ENCODE measurements at regions not wholly inside any gene's neighbourhood (a gene's known extent, or its start where the extent isn't known, plus 50 kb on each side); places are given as distances from the start of the nearest gene placed in this dataset.

GRCh38 chr6:77205936-77206335, 257.4 kb downstream of the HTR1B start:
- Histone ChIP-seq H3K36me3 (ENCODE audit: control insufficient read depth, insufficient read depth, low read length) (no peaks in the 10 kb centered on the region), H3K4me3 (ENCODE audit: low read depth, low read length) (no peak overlapping the region), H3K27me3 (ENCODE audit: control insufficient read depth, insufficient read depth, low read length) (no peaks in the 10 kb centered on the region)
- POLR2A ChIA-PET, result interaction anchor here (1.1 kb wide), 1 partner anchor 218 kb away, joined by 5 read pairs; no protein-coding TSS in a partner anchor
- no peak for TF ChIP-seq CTCF (IDR thresholded peaks at IDR 0.05; ENCODE audit: insufficient read depth, low read depth, low read length)
- DNase-seq (ENCODE audit: low read depth), result peak; percentile 19
- CTCF ChIA-PET, result no interaction called here

- POLR2A ChIA-PET, result no interaction called here
- no peak for TF ChIP-seq CTCF (IDR thresholded peaks at IDR 0.05; ENCODE audit: insufficient read depth, low read depth, low read length)
- CTCF ChIA-PET, result no interaction called here
Measured at GRCh38 chr6:77204555-77204954, 258.7 kb downstream of the HTR1B start.

GRCh38 chr6:77183447-77183846, 279.8 kb downstream of the HTR1B start:
- DNase-seq (ENCODE audit: low read depth), result no peak
- POLR2A ChIA-PET, result no interaction called here
- no peaks in the 10 kb centered on the region for H3K36me3 ChIP-seq (ENCODE audit: control insufficient read depth, insufficient read depth, low read length)

More at GRCh38 chr6:77204555-77204954, 258.7 kb downstream of the HTR1B start:
- H3K4me3 ChIP-seq (ENCODE audit: low read depth, low read length), result no peak overlapping the region
- no peaks in the 10 kb centered on the region for H3K36me3 ChIP-seq (ENCODE audit: control insufficient read depth, insufficient read depth, low read length)
- H3K27me3 ChIP-seq (ENCODE audit: control insufficient read depth, insufficient read depth, low read length), result no peaks in the 10 kb centered on the region
- DNase-seq (ENCODE audit: low read depth), result no peak

GRCh38 chr6:77181749-77182148, 281.5 kb downstream of the HTR1B start:
- CTCF ChIA-PET, result no interaction called here
- no peak for DNase-seq (ENCODE audit: low read depth)
- POLR2A ChIA-PET, result no interaction called here

More at GRCh38 chr6:77183447-77183846, 279.8 kb downstream of the HTR1B start:
- CTCF ChIA-PET, result no interaction called here
- no peaks in the 10 kb centered on the region for H3K27me3 ChIP-seq (ENCODE audit: control insufficient read depth, insufficient read depth, low read length)
- TF ChIP-seq CTCF (IDR thresholded peaks at IDR 0.05; ENCODE audit: insufficient read depth, low read depth, low read length), result no peak
- no peak overlapping the region for H3K4me3 ChIP-seq (ENCODE audit: low read depth, low read length)

GRCh38 chr6:77180326-77180725, 283.0 kb downstream of the HTR1B start:
- CTCF ChIA-PET, result no interaction called here
- TF ChIP-seq CTCF (IDR thresholded peaks at IDR 0.05; ENCODE audit: insufficient read depth, low read depth, low read length), result no peak
- Histone ChIP-seq H3K36me3 (ENCODE audit: control insufficient read depth, insufficient read depth, low read length) (no peaks in the 10 kb centered on the region), H3K27me3 (ENCODE audit: control insufficient read depth, insufficient read depth, low read length) (no peaks in the 10 kb centered on the region), H3K4me3 (ENCODE audit: low read depth, low read length) (no peak overlapping the region)
- no peak for DNase-seq (ENCODE audit: low read depth)
- POLR2A ChIA-PET, result no interaction called here

More at GRCh38 chr6:77181749-77182148, 281.5 kb downstream of the HTR1B start:
- no peak for TF ChIP-seq CTCF (IDR thresholded peaks at IDR 0.05; ENCODE audit: insufficient read depth, low read depth, low read length)
- no peaks in the 10 kb centered on the region for H3K36me3 ChIP-seq (ENCODE audit: control insufficient read depth, insufficient read depth, low read length)
- no peak overlapping the region for H3K4me3 ChIP-seq (ENCODE audit: low read depth, low read length)
- H3K27me3 ChIP-seq (ENCODE audit: control insufficient read depth, insufficient read depth, low read length), result no peaks in the 10 kb centered on the region

All from BJ (cell line).